ENCODE measurements at regions not wholly inside any gene's neighbourhood (a gene's known extent, or its start where the extent isn't known, plus 50 kb on each side); places are given as distances from the start of the nearest gene placed in this dataset.

GRCh38 chr6:12348530-12349511, 58.7 kb downstream of the EDN1 start:
- H3K79me2 ChIP-seq (ENCODE audit: insufficient read depth, low read length), result no peaks in the 10 kb centered on the region
- no peak overlapping the region for H3K9ac ChIP-seq (ENCODE audit: low read length)
- no peak overlapping the region for H3K4me3 ChIP-seq (ENCODE audit: insufficient read depth, low read length, poor library complexity, severe bottlenecking)
- no peak overlapping the region for H3K4me2 ChIP-seq (ENCODE audit: low read depth, low read length, poor library complexity, severe bottlenecking)
- no peaks in the 10 kb centered on the region for H3K9me2 ChIP-seq (replicated peaks; ENCODE audit: insufficient read depth, low read length)
- H3F3A ChIP-seq (ENCODE audit: insufficient read depth), result no peaks in the 10 kb centered on the region
- no peaks in the 10 kb centered on the region for H3K36me3 ChIP-seq (ENCODE audit: low read length)
- no peaks in the 10 kb centered on the region for H3K9me3 ChIP-seq (ENCODE audit: insufficient read depth, low read length)
- no peak for TF ChIP-seq EZH2phosphoT487 (conservative IDR thresholded peaks at IDR 0.05; ENCODE audit: low read length)
- no peak for TF ChIP-seq CTCF (IDR thresholded peaks at IDR 0.05; ENCODE audit: insufficient read depth, low read length, poor library complexity, severe bottlenecking)
- no peak overlapping the region for H2AFZ ChIP-seq (ENCODE audit: low read depth, low read length, severe bottlenecking)
- no peaks in the 10 kb centered on the region for H3K27me3 ChIP-seq (ENCODE audit: low read length)
- H4K20me1 ChIP-seq (ENCODE audit: low read depth, low read length), result no peaks in the 10 kb centered on the region
- H3K27ac ChIP-seq (ENCODE audit: low read depth, low read length), result no peak overlapping the region

GRCh38 chr6:12350644-12351170, 60.5 kb downstream of the EDN1 start:
- no peaks in the 10 kb centered on the region for H3F3A ChIP-seq (ENCODE audit: insufficient read depth)
- no peaks in the 10 kb centered on the region for H3K79me2 ChIP-seq (ENCODE audit: insufficient read depth, low read length)
- H3K9ac ChIP-seq (ENCODE audit: low read length), result no peak overlapping the region
- no peaks in the 10 kb centered on the region for H3K36me3 ChIP-seq (ENCODE audit: low read length)
- H3K27ac ChIP-seq (ENCODE audit: low read depth, low read length), result no peak overlapping the region
- no peak overlapping the region for H3K4me3 ChIP-seq (ENCODE audit: insufficient read depth, low read length, poor library complexity, severe bottlenecking)
- H4K20me1 ChIP-seq (ENCODE audit: low read depth, low read length), result no peaks in the 10 kb centered on the region
- H3K9me3 ChIP-seq (ENCODE audit: insufficient read depth, low read length), result no peaks in the 10 kb centered on the region
- H2AFZ ChIP-seq (ENCODE audit: low read depth, low read length, severe bottlenecking), result no peak overlapping the region
- no peaks in the 10 kb centered on the region for H3K9me2 ChIP-seq (replicated peaks; ENCODE audit: insufficient read depth, low read length)
- TF ChIP-seq CTCF (IDR thresholded peaks at IDR 0.05; ENCODE audit: insufficient read depth, low read length, poor library complexity, severe bottlenecking), result no peak
- no peak for TF ChIP-seq EZH2phosphoT487 (conservative IDR thresholded peaks at IDR 0.05; ENCODE audit: low read length)
- no peaks in the 10 kb centered on the region for H3K27me3 ChIP-seq (ENCODE audit: low read length)
- H3K4me2 ChIP-seq (ENCODE audit: low read depth, low read length, poor library complexity, severe bottlenecking), result no peak overlapping the region

GRCh38 chr6:12351672-12352071, 61.5 kb downstream of the EDN1 start:
- Histone ChIP-seq H3K27me3 (ENCODE audit: low read length) (0 out of 2 replicates have a peak, but pooled peaks cover 3% of the 10 kb centered on the region), H3F3A (ENCODE audit: insufficient read depth) (no peaks in the 10 kb centered on the region), H3K4me3 (ENCODE audit: insufficient read depth, low read length, poor library complexity, severe bottlenecking) (no peak overlapping the region), H4K20me1 (ENCODE audit: low read depth, low read length) (no peaks in the 10 kb centered on the region), H2AFZ (ENCODE audit: low read depth, low read length, severe bottlenecking) (no peak overlapping the region), H3K27ac (ENCODE audit: low read depth, low read length) (no peak overlapping the region), H3K9ac (ENCODE audit: low read length) (no peak overlapping the region), H3K9me3 (ENCODE audit: insufficient read depth, low read length) (no peaks in the 10 kb centered on the region), H3K36me3 (ENCODE audit: low read length) (no peaks in the 10 kb centered on the region), H3K9me2 (replicated peaks; ENCODE audit: insufficient read depth, low read length) (no peaks in the 10 kb centered on the region), H3K4me2 (ENCODE audit: low read depth, low read length, poor library complexity, severe bottlenecking) (no peak overlapping the region), H3K79me2 (ENCODE audit: insufficient read depth, low read length) (no peaks in the 10 kb centered on the region)
- no peak for TF ChIP-seq CTCF (IDR thresholded peaks at IDR 0.05; ENCODE audit: insufficient read depth, low read length, poor library complexity, severe bottlenecking)
- TF ChIP-seq EZH2phosphoT487 (conservative IDR thresholded peaks at IDR 0.05; ENCODE audit: low read length), result no peak
